ENCODE measurements at regions not wholly inside any gene's neighbourhood (a gene's known extent, or its start where the extent isn't known, plus 50 kb on each side); places are given as distances from the start of the nearest gene placed in this dataset.

DNA sequence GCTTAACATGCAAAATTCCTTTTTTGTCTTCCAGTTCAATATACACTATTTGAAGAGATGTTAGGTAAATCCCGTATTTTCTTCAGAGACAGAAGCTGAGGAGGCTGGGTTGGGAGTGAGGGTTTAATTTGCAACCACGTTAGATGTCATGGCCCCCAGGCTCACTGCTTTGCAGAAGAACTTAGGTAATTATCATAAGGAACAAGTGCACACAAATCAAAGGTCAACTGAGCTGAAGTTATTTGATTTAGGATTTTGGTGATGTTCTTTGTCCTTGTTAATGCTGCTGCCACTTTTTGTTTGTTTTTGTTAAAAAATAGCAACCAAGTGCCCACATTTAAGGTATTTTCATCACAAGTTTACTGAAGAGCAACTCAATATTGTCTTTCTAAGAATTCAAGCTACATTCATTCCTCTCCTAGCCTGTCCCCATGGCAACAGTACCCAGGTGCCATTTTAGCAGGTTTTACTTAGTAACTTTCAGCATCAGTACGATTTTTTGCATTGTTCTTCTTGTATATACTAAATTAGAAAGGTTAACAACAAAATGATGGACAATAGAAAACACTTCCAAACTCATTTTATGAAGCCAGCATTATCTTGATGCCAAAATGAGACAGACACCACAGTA is 62.9 kb upstream of the NDUFV2 start:
- no peaks in the 10 kb centered on the region for H3K4me1 ChIP-seq (ENCODE audit: control insufficient read depth, insufficient read depth, low read length)
- DNase-seq = no peak
- no peaks in the 10 kb centered on the region for H3K27me3 ChIP-seq (ENCODE audit: control insufficient read depth, insufficient read depth, low read length, poor library complexity, severe bottlenecking)
- H3K36me3 ChIP-seq (ENCODE audit: control insufficient read depth, insufficient read depth, low read length) = no peaks in the 10 kb centered on the region
- TF ChIP-seq, protein P1, sequence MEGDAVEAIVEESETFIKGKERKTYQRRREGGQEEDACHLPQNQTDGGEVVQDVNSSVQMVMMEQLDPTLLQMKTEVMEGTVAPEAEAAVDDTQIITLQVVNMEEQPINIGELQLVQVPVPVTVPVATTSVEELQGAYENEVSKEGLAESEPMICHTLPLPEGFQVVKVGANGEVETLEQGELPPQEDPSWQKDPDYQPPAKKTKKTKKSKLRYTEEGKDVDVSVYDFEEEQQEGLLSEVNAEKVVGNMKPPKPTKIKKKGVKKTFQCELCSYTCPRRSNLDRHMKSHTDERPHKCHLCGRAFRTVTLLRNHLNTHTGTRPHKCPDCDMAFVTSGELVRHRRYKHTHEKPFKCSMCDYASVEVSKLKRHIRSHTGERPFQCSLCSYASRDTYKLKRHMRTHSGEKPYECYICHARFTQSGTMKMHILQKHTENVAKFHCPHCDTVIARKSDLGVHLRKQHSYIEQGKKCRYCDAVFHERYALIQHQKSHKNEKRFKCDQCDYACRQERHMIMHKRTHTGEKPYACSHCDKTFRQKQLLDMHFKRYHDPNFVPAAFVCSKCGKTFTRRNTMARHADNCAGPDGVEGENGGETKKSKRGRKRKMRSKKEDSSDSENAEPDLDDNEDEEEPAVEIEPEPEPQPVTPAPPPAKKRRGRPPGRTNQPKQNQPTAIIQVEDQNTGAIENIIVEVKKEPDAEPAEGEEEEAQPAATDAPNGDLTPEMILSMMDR (conservative IDR thresholded peaks at IDR 0.05) = no peak
- H3K9ac ChIP-seq (ENCODE audit: extremely low read depth, low read length, poor library complexity, severe bottlenecking) = no peak overlapping the region
- no peaks in the 10 kb centered on the region for H3K27me3 Mint-ChIP-seq (ENCODE audit: insufficient read depth)
- H3K9me3 ChIP-seq (ENCODE audit: control insufficient read depth, low read length) = no peaks in the 10 kb centered on the region
- no peak overlapping the region for H3K4me3 Mint-ChIP-seq
- H3K4me1 Mint-ChIP-seq = peaks cover 13% of the 10 kb centered on the region
- H3K36me3 Mint-ChIP-seq (ENCODE audit: low read depth) = no peaks in the 10 kb centered on the region
- no peak overlapping the region for H3K27ac ChIP-seq (ENCODE audit: low read depth, low read length)
- H3K9me3 Mint-ChIP-seq = no peaks in the 10 kb centered on the region
- H3K4me3 ChIP-seq (ENCODE audit: low read length) = no peak overlapping the region
- H3K27ac Mint-ChIP-seq = no peak overlapping the region
- WGBS, 2 experiments (ENCODE audit: insufficient coverage in 1 of 2, insufficient read length in 1 of 2) = 94 to 100% methylated on average over 1 to 3 of the region's 3 CpGs

DNA sequence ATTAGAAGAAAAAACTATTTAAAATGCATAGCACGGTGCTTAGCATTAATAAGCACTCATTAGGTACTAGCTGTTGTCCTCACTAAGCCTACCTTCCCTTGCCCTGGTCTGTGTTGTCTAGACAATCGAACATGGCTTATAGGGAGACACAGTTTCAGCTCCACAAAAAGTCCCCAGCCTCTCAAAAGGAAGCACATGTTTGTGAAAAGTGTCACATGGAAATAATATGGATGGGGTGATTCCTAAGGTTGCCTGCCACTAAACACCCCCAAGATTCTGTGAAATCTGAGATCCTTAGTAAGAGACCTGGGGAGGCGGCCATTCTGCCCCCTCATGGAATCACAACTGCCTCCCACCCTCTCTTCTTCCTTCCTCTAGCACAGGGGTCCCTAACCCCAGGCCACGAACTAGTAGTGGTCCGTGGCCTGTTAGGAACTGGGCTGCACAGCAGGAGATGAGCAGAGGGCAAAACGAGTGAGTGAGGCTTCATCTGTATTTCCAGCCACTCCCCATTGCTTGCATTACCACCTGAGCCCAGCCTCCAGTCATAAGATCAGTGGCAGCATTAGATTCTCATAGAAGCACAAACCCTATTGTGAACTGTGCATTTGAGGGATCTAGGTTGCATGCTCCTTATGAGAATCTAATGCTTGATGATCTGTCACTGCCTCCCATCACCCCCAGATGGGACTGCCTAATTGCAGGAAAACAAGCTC is 59.6 kb upstream of the NDUFV2 start:
- no peaks in the 10 kb centered on the region for H3K27me3 Mint-ChIP-seq (ENCODE audit: insufficient read depth)
- H3K9me3 ChIP-seq (ENCODE audit: control insufficient read depth, low read length) = no peaks in the 10 kb centered on the region
- H3K27ac Mint-ChIP-seq = no peak overlapping the region
- no peaks in the 10 kb centered on the region for H3K27me3 ChIP-seq (ENCODE audit: control insufficient read depth, insufficient read depth, low read length, poor library complexity, severe bottlenecking)
- peaks cover 2% of the 10 kb centered on the region for H3K9me3 Mint-ChIP-seq
- peaks cover 12% of the 10 kb centered on the region for H3K4me1 Mint-ChIP-seq
- TF ChIP-seq, protein P1 (conservative IDR thresholded peaks at IDR 0.05) = no peak
- H3K36me3 ChIP-seq (ENCODE audit: control insufficient read depth, insufficient read depth, low read length) = no peaks in the 10 kb centered on the region
- 79 to 80% methylated on average over 3 to 6 of the region's 6 CpGs for WGBS, 2 experiments (ENCODE audit: insufficient coverage in 1 of 2, insufficient read length in 1 of 2)
- DNase-seq = no peak
- H3K27ac ChIP-seq (ENCODE audit: low read depth, low read length) = no peak overlapping the region
- no peak overlapping the region for H3K9ac ChIP-seq (ENCODE audit: extremely low read depth, low read length, poor library complexity, severe bottlenecking)
- no peak overlapping the region for H3K4me3 Mint-ChIP-seq
- no peaks in the 10 kb centered on the region for H3K36me3 Mint-ChIP-seq (ENCODE audit: low read depth)
- no peaks in the 10 kb centered on the region for H3K4me1 ChIP-seq (ENCODE audit: control insufficient read depth, insufficient read depth, low read length)
- H3K4me3 ChIP-seq (ENCODE audit: low read length) = no peak overlapping the region

DNA sequence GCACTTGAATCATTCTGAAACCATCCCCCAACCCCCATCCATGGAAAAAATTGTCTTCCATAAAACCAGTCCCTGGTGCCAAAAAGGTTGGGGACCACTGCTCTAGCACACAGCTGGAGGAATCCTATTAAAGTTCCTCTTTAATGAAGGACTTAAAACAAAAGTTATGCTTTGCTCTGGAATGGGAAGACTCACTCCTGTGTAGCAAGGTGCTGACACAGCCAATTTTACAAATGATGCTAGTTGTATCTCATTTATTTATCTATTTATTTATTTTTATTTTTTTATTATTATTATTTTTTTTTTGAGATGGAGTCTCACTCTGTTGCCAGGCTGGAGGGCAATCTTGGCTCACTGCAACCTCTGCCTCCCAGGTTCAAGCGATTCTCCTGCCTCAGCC is 58.9 kb upstream of the NDUFV2 start:
- H3K27me3 Mint-ChIP-seq (ENCODE audit: insufficient read depth) = no peaks in the 10 kb centered on the region
- peaks cover 6% of the 10 kb centered on the region for H3K4me1 Mint-ChIP-seq
- no peaks in the 10 kb centered on the region for H3K27me3 ChIP-seq (ENCODE audit: control insufficient read depth, insufficient read depth, low read length, poor library complexity, severe bottlenecking)
- no peaks in the 10 kb centered on the region for H3K9me3 ChIP-seq (ENCODE audit: control insufficient read depth, low read length)
- H3K4me3 Mint-ChIP-seq = no peak overlapping the region
- H3K27ac ChIP-seq (ENCODE audit: low read depth, low read length) = no peak overlapping the region
- H3K36me3 Mint-ChIP-seq (ENCODE audit: low read depth) = no peaks in the 10 kb centered on the region
- WGBS, 2 experiments (ENCODE audit: insufficient coverage in 1 of 2, insufficient read length in 1 of 2) = 97% methylated on average over 1 of the region's 1 CpG; no CpG with 5 or more reads in 1 of the 2 experiments
- H3K9me3 Mint-ChIP-seq = peaks cover 2% of the 10 kb centered on the region
- H3K4me1 ChIP-seq (ENCODE audit: control insufficient read depth, insufficient read depth, low read length) = no peaks in the 10 kb centered on the region
- H3K4me3 ChIP-seq (ENCODE audit: low read length) = no peak overlapping the region
- DNase-seq = no peak
- no peaks in the 10 kb centered on the region for H3K36me3 ChIP-seq (ENCODE audit: control insufficient read depth, insufficient read depth, low read length)
- no peak overlapping the region for H3K9ac ChIP-seq (ENCODE audit: extremely low read depth, low read length, poor library complexity, severe bottlenecking)
- H3K27ac Mint-ChIP-seq = no peak overlapping the region
- TF ChIP-seq, protein P1 (conservative IDR thresholded peaks at IDR 0.05) = no peak

Measured in endodermal cell (in vitro differentiated cells).